ENCODE measurements at regions not wholly inside any gene's neighbourhood (a gene's known extent, or its start where the extent isn't known, plus 50 kb on each side); places are given as distances from the start of the nearest gene placed in this dataset.

DNA sequence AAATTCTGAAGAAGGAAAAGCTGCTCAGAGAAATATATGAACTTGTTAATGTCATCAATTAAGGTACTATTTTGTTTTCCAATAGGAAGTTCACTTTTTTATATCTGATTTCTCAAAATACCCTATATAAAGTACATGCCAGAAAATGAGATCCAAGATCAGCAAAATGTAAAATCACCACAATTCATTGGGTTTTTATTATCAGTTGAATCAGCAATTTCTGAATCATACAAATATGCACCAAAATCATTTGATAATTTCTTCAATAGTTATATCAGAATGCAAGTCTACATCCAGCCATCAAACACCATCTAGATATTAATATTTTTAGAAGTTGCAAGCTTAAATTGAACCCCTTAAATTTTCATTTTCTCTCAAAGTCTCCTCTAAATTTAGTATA, 1293.4 kb upstream of the NCAM2 start:
- TF ChIP-seq, protein P1, sequence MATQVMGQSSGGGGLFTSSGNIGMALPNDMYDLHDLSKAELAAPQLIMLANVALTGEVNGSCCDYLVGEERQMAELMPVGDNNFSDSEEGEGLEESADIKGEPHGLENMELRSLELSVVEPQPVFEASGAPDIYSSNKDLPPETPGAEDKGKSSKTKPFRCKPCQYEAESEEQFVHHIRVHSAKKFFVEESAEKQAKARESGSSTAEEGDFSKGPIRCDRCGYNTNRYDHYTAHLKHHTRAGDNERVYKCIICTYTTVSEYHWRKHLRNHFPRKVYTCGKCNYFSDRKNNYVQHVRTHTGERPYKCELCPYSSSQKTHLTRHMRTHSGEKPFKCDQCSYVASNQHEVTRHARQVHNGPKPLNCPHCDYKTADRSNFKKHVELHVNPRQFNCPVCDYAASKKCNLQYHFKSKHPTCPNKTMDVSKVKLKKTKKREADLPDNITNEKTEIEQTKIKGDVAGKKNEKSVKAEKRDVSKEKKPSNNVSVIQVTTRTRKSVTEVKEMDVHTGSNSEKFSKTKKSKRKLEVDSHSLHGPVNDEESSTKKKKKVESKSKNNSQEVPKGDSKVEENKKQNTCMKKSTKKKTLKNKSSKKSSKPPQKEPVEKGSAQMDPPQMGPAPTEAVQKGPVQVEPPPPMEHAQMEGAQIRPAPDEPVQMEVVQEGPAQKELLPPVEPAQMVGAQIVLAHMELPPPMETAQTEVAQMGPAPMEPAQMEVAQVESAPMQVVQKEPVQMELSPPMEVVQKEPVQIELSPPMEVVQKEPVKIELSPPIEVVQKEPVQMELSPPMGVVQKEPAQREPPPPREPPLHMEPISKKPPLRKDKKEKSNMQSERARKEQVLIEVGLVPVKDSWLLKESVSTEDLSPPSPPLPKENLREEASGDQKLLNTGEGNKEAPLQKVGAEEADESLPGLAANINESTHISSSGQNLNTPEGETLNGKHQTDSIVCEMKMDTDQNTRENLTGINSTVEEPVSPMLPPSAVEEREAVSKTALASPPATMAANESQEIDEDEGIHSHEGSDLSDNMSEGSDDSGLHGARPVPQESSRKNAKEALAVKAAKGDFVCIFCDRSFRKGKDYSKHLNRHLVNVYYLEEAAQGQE (IDR thresholded peaks at IDR 0.05; ENCODE audit: insufficient read depth in 1 of 2, low read depth in 2 of 2, low read length in 1 of 2) = no peak
- no peak for TF ChIP-seq POLR2AphosphoS5 (IDR thresholded peaks at IDR 0.05; ENCODE audit: low read depth, low read length)
